Nephron progenitor cell (in vitro differentiated cells): ENCODE measurements at regions not wholly inside any gene's neighbourhood (a gene's known extent, or its start where the extent isn't known, plus 50 kb on each side); places are given as distances from the start of the nearest gene placed in this dataset.
"Not testable (repeated sequence)": the region's sequence is repeated elsewhere in the genome, so short reads cannot be mapped to it uniquely, and the experiment has no call there.

Experiments
- DNase-seq: peaks from one replicate; pipeline ENCODE4 v3.0.0; 2021
- H3K27ac Mint-ChIP-seq: 2 replicates; pipeline ENCODE4 v1.8.0; 2021; ENCODE audit warnings: mild to moderate bottlenecking, moderate library complexity, mixed read lengths
- H3K27me3 Mint-ChIP-seq: 2 replicates; pipeline ENCODE4 v1.8.0; 2021; ENCODE audit warnings: mild to moderate bottlenecking, low read depth, mixed read lengths; ENCODE audit not compliant: poor library complexity
- H3K36me3 Mint-ChIP-seq: 2 replicates; pipeline ENCODE4 v1.8.0; 2021; ENCODE audit warnings: low read depth, mixed read lengths
- H3K4me1 Mint-ChIP-seq: 2 replicates; pipeline ENCODE4 v1.8.0; 2021; ENCODE audit warnings: mixed read lengths
- H3K4me3 Mint-ChIP-seq: 2 replicates; pipeline ENCODE4 v1.8.0; 2021; ENCODE audit warnings: mild to moderate bottlenecking, moderate library complexity, mixed read lengths
- H3K9me3 Mint-ChIP-seq: 2 replicates; pipeline ENCODE4 v1.8.0; 2021; ENCODE audit warnings: mild to moderate bottlenecking, moderate library complexity, mixed read lengths
- TF ChIP-seq, protein P1 (sequence below): fragments of 200-600 bp; sonication (generic); IDR thresholded peaks from 2 replicates; pipeline ENCODE4 v1.5.0; 2021; ENCODE audit warnings: antibody characterized with exemption

DNA sequence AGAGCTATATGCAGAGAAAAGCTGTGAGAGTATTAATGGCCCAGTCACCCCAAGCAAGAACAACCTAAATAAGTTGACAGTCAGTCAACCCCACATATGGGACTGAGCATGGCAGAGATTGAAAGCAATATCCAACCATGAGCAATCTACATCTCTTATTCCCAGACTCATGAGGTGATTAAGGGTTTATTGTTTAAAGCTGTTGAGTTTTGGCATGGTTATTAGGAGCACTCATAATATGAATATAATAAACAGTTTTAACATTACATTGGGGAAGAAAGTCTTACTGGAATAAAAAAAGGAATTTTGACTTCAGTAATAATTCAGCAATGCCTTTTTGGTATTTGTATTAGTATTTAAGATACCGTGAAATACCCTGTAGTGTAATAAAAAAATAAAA is 1627.4 kb downstream of the STIM2 start:
- H3K36me3 Mint-ChIP-seq, result no peaks in the 10 kb centered on the region
- no peak overlapping the region for H3K4me3 Mint-ChIP-seq
- no peaks in the 10 kb centered on the region for H3K4me1 Mint-ChIP-seq
- TF ChIP-seq, protein P1, sequence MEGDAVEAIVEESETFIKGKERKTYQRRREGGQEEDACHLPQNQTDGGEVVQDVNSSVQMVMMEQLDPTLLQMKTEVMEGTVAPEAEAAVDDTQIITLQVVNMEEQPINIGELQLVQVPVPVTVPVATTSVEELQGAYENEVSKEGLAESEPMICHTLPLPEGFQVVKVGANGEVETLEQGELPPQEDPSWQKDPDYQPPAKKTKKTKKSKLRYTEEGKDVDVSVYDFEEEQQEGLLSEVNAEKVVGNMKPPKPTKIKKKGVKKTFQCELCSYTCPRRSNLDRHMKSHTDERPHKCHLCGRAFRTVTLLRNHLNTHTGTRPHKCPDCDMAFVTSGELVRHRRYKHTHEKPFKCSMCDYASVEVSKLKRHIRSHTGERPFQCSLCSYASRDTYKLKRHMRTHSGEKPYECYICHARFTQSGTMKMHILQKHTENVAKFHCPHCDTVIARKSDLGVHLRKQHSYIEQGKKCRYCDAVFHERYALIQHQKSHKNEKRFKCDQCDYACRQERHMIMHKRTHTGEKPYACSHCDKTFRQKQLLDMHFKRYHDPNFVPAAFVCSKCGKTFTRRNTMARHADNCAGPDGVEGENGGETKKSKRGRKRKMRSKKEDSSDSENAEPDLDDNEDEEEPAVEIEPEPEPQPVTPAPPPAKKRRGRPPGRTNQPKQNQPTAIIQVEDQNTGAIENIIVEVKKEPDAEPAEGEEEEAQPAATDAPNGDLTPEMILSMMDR, result no peak
- no peak for DNase-seq
- no peak overlapping the region for H3K27ac Mint-ChIP-seq
- H3K27me3 Mint-ChIP-seq, result no peaks in the 10 kb centered on the region
- no peaks in the 10 kb centered on the region for H3K9me3 Mint-ChIP-seq

DNA sequence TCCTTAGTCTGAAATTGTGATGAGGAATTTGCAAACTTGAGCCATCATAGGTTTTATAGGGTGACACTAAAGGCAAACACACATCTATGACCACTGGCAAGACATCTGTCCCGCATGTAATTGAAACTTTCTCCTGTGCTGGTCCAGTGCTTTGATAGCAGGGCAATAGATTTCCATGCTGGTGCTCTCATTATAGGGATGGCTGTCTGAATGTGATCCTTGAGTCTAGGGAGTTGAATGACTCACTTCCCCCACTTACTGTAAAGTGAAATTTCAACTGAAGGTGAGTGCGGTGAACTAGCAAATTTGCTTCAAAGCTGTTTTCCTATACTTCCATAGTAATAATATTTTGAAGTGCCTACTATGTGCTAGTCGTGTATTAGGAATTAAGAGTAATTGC is 1630.0 kb downstream of the STIM2 start:
- Mint-ChIP-seq H3K36me3 (no peaks in the 10 kb centered on the region), H3K27ac (no peak overlapping the region), H3K4me1 (no peaks in the 10 kb centered on the region), H3K27me3 (no peaks in the 10 kb centered on the region), H3K4me3 (no peak overlapping the region), H3K9me3 (peaks cover 13% of the 10 kb centered on the region)
- TF ChIP-seq, protein P1, result no peak
- DNase-seq, result no peak

DNA sequence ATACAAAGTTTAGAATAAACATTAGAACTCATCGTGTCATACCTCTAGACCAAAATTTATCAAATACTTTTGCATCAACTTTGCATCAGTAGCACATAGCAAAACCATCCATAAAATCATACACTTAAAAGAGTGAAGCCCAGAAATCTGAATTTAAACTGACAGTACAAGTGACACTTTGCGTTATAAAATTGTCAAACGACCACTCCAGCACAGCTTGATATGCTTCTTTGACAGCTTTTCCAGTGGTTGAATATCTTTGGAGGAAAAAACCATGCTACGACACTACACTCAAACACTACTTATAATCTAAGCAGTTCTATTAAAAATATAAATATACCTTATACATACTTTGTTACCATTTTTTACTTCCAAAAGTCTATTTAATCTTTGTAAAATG is 1644.4 kb downstream of the STIM2 start:
- H3K4me1 Mint-ChIP-seq, result no peaks in the 10 kb centered on the region

DNA sequence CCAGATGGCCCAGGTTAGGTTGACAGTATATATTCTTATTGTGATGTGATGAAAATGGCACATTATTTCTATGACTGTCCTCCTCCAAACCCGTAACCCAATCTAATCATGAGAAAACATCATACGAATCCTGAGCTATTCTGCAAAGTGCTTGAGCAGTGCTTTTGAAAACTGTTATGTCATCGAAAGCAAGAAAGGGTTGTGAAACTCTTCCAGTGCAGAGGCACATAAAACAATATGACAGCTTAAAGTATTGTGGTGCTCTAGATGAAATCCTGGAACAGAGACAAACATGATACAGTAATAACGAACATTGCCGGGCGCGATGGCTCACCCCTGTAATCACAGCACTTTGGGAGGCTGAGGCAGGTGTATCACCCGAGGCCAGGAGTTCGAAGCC is 1648.0 kb downstream of the STIM2 start:
- H3K27me3 Mint-ChIP-seq, result peaks cover 3% of the 10 kb centered on the region
- no peaks in the 10 kb centered on the region for H3K9me3 Mint-ChIP-seq
- no peak overlapping the region for H3K4me3 Mint-ChIP-seq
- H3K4me1 Mint-ChIP-seq, result no peaks in the 10 kb centered on the region
- no peak for DNase-seq
- H3K36me3 Mint-ChIP-seq, result no peaks in the 10 kb centered on the region
- TF ChIP-seq, protein P1, result no peak
- no peak overlapping the region for H3K27ac Mint-ChIP-seq

More for the DNA sequence above, 1644.4 kb downstream of the STIM2 start:
- TF ChIP-seq, protein P1, result no peak
- Mint-ChIP-seq H3K27me3 (no peaks in the 10 kb centered on the region), H3K9me3 (no peaks in the 10 kb centered on the region), H3K4me3 (no peak overlapping the region), H3K36me3 (no peaks in the 10 kb centered on the region), H3K27ac (no peak overlapping the region)
- DNase-seq, result no peak

DNA sequence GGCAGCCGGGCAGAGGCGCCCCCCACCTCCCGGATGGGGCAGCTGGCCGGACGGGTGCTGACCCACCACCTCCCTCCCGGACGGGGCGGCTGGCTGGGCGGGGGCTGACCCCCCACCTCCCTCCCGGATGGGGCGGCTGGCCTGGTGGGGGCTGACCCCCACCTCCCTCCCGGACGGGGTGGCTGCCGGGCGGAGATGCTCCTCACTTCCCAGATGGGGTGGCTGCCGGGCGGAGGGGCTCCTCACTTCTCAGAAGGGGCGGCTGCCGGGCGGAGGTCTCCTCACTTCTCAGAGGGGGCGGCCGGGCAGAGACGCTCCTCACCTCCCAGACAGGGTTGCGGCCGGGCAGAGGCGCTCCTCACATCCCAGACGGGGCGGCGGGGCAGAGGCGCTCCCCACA is 1654.1 kb downstream of the STIM2 start:
- H3K4me1 Mint-ChIP-seq, H3K27ac Mint-ChIP-seq, DNase-seq, H3K36me3 Mint-ChIP-seq, H3K4me3 Mint-ChIP-seq, H3K27me3 Mint-ChIP-seq, H3K9me3 Mint-ChIP-seq: not testable (repeated sequence)

DNA sequence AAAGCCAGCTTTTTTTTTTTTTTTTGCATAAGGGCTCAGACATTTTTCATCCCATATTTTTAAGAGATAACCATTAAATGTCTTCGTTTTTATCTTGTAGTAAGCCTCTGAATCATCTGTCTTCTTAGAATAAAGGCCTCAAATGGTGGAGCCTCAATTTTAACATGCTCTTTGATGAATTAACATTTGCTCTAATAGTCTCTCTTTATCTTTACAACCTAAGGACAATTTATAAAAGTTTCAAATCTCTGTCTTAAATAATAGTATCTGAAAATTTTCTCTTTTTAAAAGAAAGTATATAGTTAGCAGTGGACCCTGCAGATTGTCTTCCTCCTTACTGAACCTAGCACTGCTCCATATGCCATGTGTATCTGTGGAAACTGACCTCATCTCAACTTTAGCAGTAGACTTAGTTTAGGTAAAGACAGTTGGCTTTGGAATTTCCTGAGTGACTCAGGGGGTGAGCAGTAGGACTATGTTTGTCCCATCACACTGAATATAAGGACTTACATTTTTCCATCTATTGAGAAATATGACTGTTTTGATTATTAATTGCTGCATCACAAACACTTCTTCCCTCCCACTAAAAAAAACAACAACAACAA is 1658.0 kb downstream of the STIM2 start:
- H3K9me3 Mint-ChIP-seq, result peaks cover 6% of the 10 kb centered on the region
- H3K4me1 Mint-ChIP-seq, result no peaks in the 10 kb centered on the region
- no peaks in the 10 kb centered on the region for H3K27me3 Mint-ChIP-seq
- no peak for DNase-seq
- no peak overlapping the region for H3K4me3 Mint-ChIP-seq
- H3K36me3 Mint-ChIP-seq, result no peaks in the 10 kb centered on the region
- TF ChIP-seq, protein P1, result no peak
- H3K27ac Mint-ChIP-seq, result no peak overlapping the region
